Effector memory CD4-positive, alpha-beta T cell (primary cell): ENCODE measurements at regions not wholly inside any gene's neighbourhood (a gene's known extent, or its start where the extent isn't known, plus 50 kb on each side); places are given as distances from the start of the nearest gene placed in this dataset.

Experiments
- DNase-seq, 3 donors: peaks; one replicate each; pipeline ENCODE4 v3.0.0-alpha.2; 2020
- H3K27ac ChIP-seq: 2 replicates; pipeline ENCODE4 v1.7.0; 2013; ENCODE audit warnings: mild to moderate bottlenecking, low read length, moderate library complexity; ENCODE audit not compliant: insufficient read depth, poor library complexity, severe bottlenecking
- H3K27me3 ChIP-seq: replicated peaks from 2 replicates; pipeline ENCODE4 v1.7.0; 2013; ENCODE audit warnings: mild to moderate bottlenecking, low read length; ENCODE audit not compliant: insufficient read depth, control insufficient read depth, poor library complexity, severe bottlenecking
- H3K36me3 ChIP-seq: 2 replicates; pipeline ENCODE4 v1.7.0; 2013; ENCODE audit warnings: mild to moderate bottlenecking, low read length, moderate library complexity; ENCODE audit not compliant: control insufficient read depth, insufficient read depth
- H3K4me1 ChIP-seq: 2 replicates; pipeline ENCODE4 v1.7.0; 2013; ENCODE audit warnings: low read length, mild to moderate bottlenecking; ENCODE audit not compliant: control insufficient read depth, insufficient read depth, poor library complexity, severe bottlenecking
- H3K4me3 ChIP-seq: 2 replicates; pipeline ENCODE4 v1.7.0; 2013; ENCODE audit warnings: low read length, low read depth, mild to moderate bottlenecking; ENCODE audit not compliant: insufficient read depth, poor library complexity, severe bottlenecking
- H3K9me3 ChIP-seq: 2 replicates; pipeline ENCODE4 v1.7.0; 2013; ENCODE audit warnings: mild to moderate bottlenecking, low read length, moderate library complexity; ENCODE audit not compliant: control insufficient read depth

GRCh38 chr3:87426918-87427317 is 150.5 kb upstream of the POU1F1 start:
- no peaks in the 10 kb centered on the region for H3K4me1 ChIP-seq
- no peak overlapping the region for H3K4me3 ChIP-seq
- H3K36me3 ChIP-seq = no peaks in the 10 kb centered on the region
- no peak for DNase-seq
- no peaks in the 10 kb centered on the region for H3K9me3 ChIP-seq
- H3K27ac ChIP-seq = no peak overlapping the region
- H3K27me3 ChIP-seq = no peaks in the 10 kb centered on the region

GRCh38 chr3:87425056-87425455 is 148.7 kb upstream of the POU1F1 start:
- Histone ChIP-seq H3K36me3 (no peaks in the 10 kb centered on the region), H3K9me3 (no peaks in the 10 kb centered on the region), H3K4me1 (no peaks in the 10 kb centered on the region), H3K27ac (no peak overlapping the region), H3K27me3 (no peaks in the 10 kb centered on the region), H3K4me3 (no peak overlapping the region)
- DNase-seq = no peak

- no peak overlapping the region for H3K27ac ChIP-seq
- no peak for DNase-seq
- H3K4me1 ChIP-seq = no peaks in the 10 kb centered on the region
- H3K27me3 ChIP-seq = no peaks in the 10 kb centered on the region
- H3K36me3 ChIP-seq = no peaks in the 10 kb centered on the region
- H3K9me3 ChIP-seq = no peaks in the 10 kb centered on the region
- H3K4me3 ChIP-seq = no peak overlapping the region
Measured at GRCh38 chr3:87423336-87423735, 147.0 kb upstream of the POU1F1 start.

- Histone ChIP-seq H3K27me3 (no peaks in the 10 kb centered on the region), H3K4me1 (no peaks in the 10 kb centered on the region), H3K36me3 (no peaks in the 10 kb centered on the region), H3K9me3 (no peaks in the 10 kb centered on the region), H3K27ac (no peak overlapping the region), H3K4me3 (no peak overlapping the region)
- no peak for DNase-seq
Measured at GRCh38 chr3:87422333-87422732, 145.9 kb upstream of the POU1F1 start.

GRCh38 chr3:87420171-87420570 is 143.8 kb upstream of the POU1F1 start:
- DNase-seq = no peak

GRCh38 chr3:87414271-87414670 is 137.9 kb upstream of the POU1F1 start:
- Histone ChIP-seq H3K4me3 (no peak overlapping the region), H3K4me1 (no peaks in the 10 kb centered on the region), H3K27me3 (no peaks in the 10 kb centered on the region), H3K9me3 (no peaks in the 10 kb centered on the region), H3K36me3 (no peaks in the 10 kb centered on the region), H3K27ac (no peak overlapping the region)
- DNase-seq = no peak

More at GRCh38 chr3:87420171-87420570, 143.8 kb upstream of the POU1F1 start:
- Histone ChIP-seq H3K36me3 (no peaks in the 10 kb centered on the region), H3K9me3 (no peaks in the 10 kb centered on the region), H3K4me1 (no peaks in the 10 kb centered on the region), H3K27ac (no peak overlapping the region), H3K4me3 (no peak overlapping the region), H3K27me3 (no peaks in the 10 kb centered on the region)

- Histone ChIP-seq H3K27me3 (no peaks in the 10 kb centered on the region), H3K4me3 (no peak overlapping the region), H3K27ac (no peak overlapping the region), H3K36me3 (no peaks in the 10 kb centered on the region), H3K4me1 (no peaks in the 10 kb centered on the region), H3K9me3 (no peaks in the 10 kb centered on the region)
- DNase-seq = no peak
Measured at GRCh38 chr3:87413814-87414213, 137.4 kb upstream of the POU1F1 start.

GRCh38 chr3:87410110-87410509 is 133.7 kb upstream of the POU1F1 start:
- DNase-seq = no peak
- H3K9me3 ChIP-seq = no peaks in the 10 kb centered on the region
- no peak overlapping the region for H3K27ac ChIP-seq
- H3K36me3 ChIP-seq = no peaks in the 10 kb centered on the region
- no peaks in the 10 kb centered on the region for H3K4me1 ChIP-seq
- no peak overlapping the region for H3K4me3 ChIP-seq
- no peaks in the 10 kb centered on the region for H3K27me3 ChIP-seq

GRCh38 chr3:87398168-87398801 is 121.9 kb upstream of the POU1F1 start:
- Histone ChIP-seq H3K36me3 (no peaks in the 10 kb centered on the region), H3K27me3 (no peaks in the 10 kb centered on the region), H3K4me3 (no peak overlapping the region), H3K4me1 (no peaks in the 10 kb centered on the region), H3K9me3 (no peaks in the 10 kb centered on the region), H3K27ac (no peak overlapping the region)
- no peak for DNase-seq

- no peak for DNase-seq
Measured at GRCh38 chr3:87397211-87397610, 120.8 kb upstream of the POU1F1 start.

More at GRCh38 chr3:87397211-87397610, 120.8 kb upstream of the POU1F1 start:
- Histone ChIP-seq H3K4me3 (no peak overlapping the region), H3K4me1 (no peaks in the 10 kb centered on the region), H3K36me3 (no peaks in the 10 kb centered on the region), H3K9me3 (no peaks in the 10 kb centered on the region), H3K27me3 (no peaks in the 10 kb centered on the region), H3K27ac (no peak overlapping the region)
